H1 (cell line): ENCODE measurements at regions not wholly inside any gene's neighbourhood (a gene's known extent, or its start where the extent isn't known, plus 50 kb on each side); places are given as distances from the start of the nearest gene placed in this dataset.

ENCODE experiments used
- CTCF ChIA-PET: fragments of 300-600 bp; sonication (Branson Sonifier 250); formaldehyde crosslinking; loops from one replicate; lab custom pipeline; 2021; ENCODE audit not compliant: partially characterized antibody; lab: Charles Lee
- POLR2A ChIA-PET: fragments of 300-600 bp; sonication (Branson Sonifier 250); formaldehyde crosslinking; loops from one replicate; lab custom pipeline; 2021; ENCODE audit warnings: inconsistent platforms; ENCODE audit not compliant: partially characterized antibody; lab: Charles Lee
- DNase-seq, 2 experiments: peaks; one replicate each; pipeline versions ENCODE4 v3.0.0 to v3.0.0-alpha.2; 2010 to 2022; ENCODE audit warnings: low spot score in 2 of 2, low read depth in 1 of 2, mixed read lengths in 1 of 2
- FAIRE-seq: peaks from 2 replicates; lab custom pipeline; 2011; peaks lifted over from hg19 to GRCh38; lab: Jason Lieb, UNC
- H2AFZ ChIP-seq: 2 replicates; pipeline ENCODE4 v1.8.1; 2012; ENCODE audit warnings: low read length, inconsistent platforms
- H2AK5ac ChIP-seq: 2 replicates; pipeline ENCODE4 v1.6.1; 2013; ENCODE audit warnings: low read depth, low read length
- H2BK120ac ChIP-seq: replicated peaks from 2 replicates; pipeline ENCODE3; 2013; ENCODE audit warnings: low read depth, low read length, inconsistent platforms
- H2BK12ac ChIP-seq: 2 replicates; pipeline ENCODE4 v1.6.1; 2013; ENCODE audit warnings: low read depth, low read length
- H2BK15ac ChIP-seq: 2 replicates; pipeline ENCODE4 v1.6.1; 2013; ENCODE audit warnings: low read length
- H2BK20ac ChIP-seq: 2 replicates; pipeline ENCODE4 v1.6.1; 2013; ENCODE audit warnings: low read length
- H2BK5ac ChIP-seq: 2 replicates; pipeline ENCODE4 v1.6.1; 2013; ENCODE audit warnings: low read depth, low read length
- H3K14ac ChIP-seq: 2 replicates; pipeline ENCODE4 v1.6.1; 2013; ENCODE audit warnings: inconsistent platforms; ENCODE audit not compliant: insufficient read length
- H3K18ac ChIP-seq: 2 replicates; pipeline ENCODE4 v1.6.1; 2013; ENCODE audit warnings: low read length; ENCODE audit errors: extremely low read depth
- H3K23ac ChIP-seq: 2 replicates; pipeline ENCODE4 v1.6.1; 2013; ENCODE audit warnings: inconsistent platforms; ENCODE audit not compliant: insufficient read length
- H3K23me2 ChIP-seq: 2 replicates; pipeline ENCODE4 v1.6.1; 2013; ENCODE audit warnings: low read depth, low read length
- H3K27ac ChIP-seq: 2 replicates; pipeline ENCODE4 v1.6.1; 2011; ENCODE audit warnings: low read depth, low read length, inconsistent platforms
- H3K27me3 ChIP-seq, 4 experiments: replicated peaks in 1 of 4; 1 replicate in 1 of 4; 2 replicates in 3 of 4; pipeline versions ENCODE4 v1.6.1 to v1.8.1; 2011 to 2013; ENCODE audit warnings: low read length in 3 of 4, mild to moderate bottlenecking in 3 of 4, inconsistent platforms in 2 of 4, mixed read lengths in 2 of 4, moderate library complexity in 1 of 4; ENCODE audit not compliant: control insufficient read depth in 3 of 4, insufficient read depth in 3 of 4; ENCODE audit errors: extremely low read depth in 1 of 4
- H3K36me3 ChIP-seq, 4 experiments: 2 replicates each; pipeline versions ENCODE4 v1.6.1 to v1.8.1; 2011 to 2013; ENCODE audit warnings: mild to moderate bottlenecking in 4 of 4, low read length in 3 of 4, moderate library complexity in 2 of 4, control low read depth in 1 of 4, inconsistent platforms in 1 of 4; ENCODE audit not compliant: insufficient read depth in 4 of 4, control insufficient read depth in 2 of 4
- H3K4ac ChIP-seq: replicated peaks from 2 replicates; pipeline ENCODE3; 2013; ENCODE audit warnings: low read length, low read depth, mixed read lengths, inconsistent platforms; ENCODE audit not compliant: insufficient read length
- H3K4me1 ChIP-seq, 4 experiments: replicated peaks in 1 of 4; 1 replicate in 1 of 4; 2 replicates in 3 of 4; pipeline versions ENCODE4 v1.6.1 to v1.8.1; 2011 to 2013; ENCODE audit warnings: low read length in 3 of 4, inconsistent platforms in 2 of 4, mixed read lengths in 1 of 4; ENCODE audit not compliant: insufficient read depth in 4 of 4, control insufficient read depth in 3 of 4
- H3K4me2 ChIP-seq, 2 experiments: 2 replicates each; pipeline versions ENCODE4 v1.6.1 to v1.8.1; 2011 to 2013; ENCODE audit warnings: low read depth in 2 of 2, low read length in 2 of 2, control low read depth in 1 of 2, inconsistent platforms in 1 of 2, mild to moderate bottlenecking in 1 of 2; ENCODE audit not compliant: insufficient read depth in 1 of 2
- H3K4me3 ChIP-seq, 4 experiments: fragments of 200-600, 300-600 bp in 1 of 4; sonication (generic), shearing (Covaris generic), sonication (Bioruptor Twin) in 1 of 4; 2 replicates each; pipeline versions ENCODE4 v1.5.1 to v1.8.1; 2011 to 2016; ENCODE audit warnings: low read length in 4 of 4, low read depth in 3 of 4, control low read depth in 2 of 4, inconsistent platforms in 2 of 4, mild to moderate bottlenecking in 2 of 4, mixed read lengths in 1 of 4, moderate library complexity in 1 of 4; ENCODE audit not compliant: insufficient read depth in 2 of 4; ENCODE audit errors: extremely low read depth in 1 of 4
- H3K56ac ChIP-seq: replicated peaks from 2 replicates; pipeline ENCODE3; 2013; ENCODE audit warnings: low read depth, mild to moderate bottlenecking, mixed read lengths, low read length, inconsistent platforms; ENCODE audit not compliant: insufficient read length
- H3K79me1 ChIP-seq: 2 replicates; pipeline ENCODE4 v1.6.1; 2013; ENCODE audit warnings: low read depth, low read length, control low read depth
- H3K79me2 ChIP-seq, 2 experiments: 2 replicates each; pipeline versions ENCODE4 v1.6.1 to v1.8.1; 2012 to 2013; ENCODE audit warnings: low read length in 2 of 2, mild to moderate bottlenecking in 2 of 2, inconsistent platforms in 1 of 2; ENCODE audit not compliant: insufficient read depth in 2 of 2, control insufficient read depth in 1 of 2
- H3K9ac ChIP-seq, 4 experiments: replicated peaks in 1 of 4; 1 replicate in 1 of 4; 2 replicates in 3 of 4; pipeline versions ENCODE4 v1.6.1 to v1.8.1; 2011 to 2013; ENCODE audit warnings: low read depth in 3 of 4, low read length in 3 of 4, control low read depth in 2 of 4, mild to moderate bottlenecking in 2 of 4, moderate library complexity in 2 of 4, inconsistent platforms in 1 of 4; ENCODE audit errors: extremely low read depth in 1 of 4
- H3K9me3 ChIP-seq, 2 experiments: 2 replicates each; pipeline versions ENCODE4 v1.6.1 to v1.8.1; 2012 to 2013; ENCODE audit warnings: mild to moderate bottlenecking in 2 of 2, moderate library complexity in 2 of 2, control low read depth in 1 of 2, inconsistent platforms in 1 of 2, low read depth in 1 of 2, low read length in 1 of 2, mixed read lengths in 1 of 2; ENCODE audit not compliant: insufficient read depth in 2 of 2
- H4K20me1 ChIP-seq, 2 experiments: replicated peaks in 1 of 2; 2 replicates each; pipeline versions ENCODE3 to v1.8.1; 2011 to 2013; ENCODE audit warnings: inconsistent platforms in 2 of 2, low read length in 2 of 2, mild to moderate bottlenecking in 1 of 2; ENCODE audit not compliant: insufficient read depth in 2 of 2, control insufficient read depth in 1 of 2
- H4K5ac ChIP-seq: 2 replicates; pipeline ENCODE4 v1.6.1; 2013; ENCODE audit warnings: low read length, low read depth, mixed read lengths, inconsistent platforms; ENCODE audit not compliant: insufficient read length
- H4K8ac ChIP-seq: 2 replicates; pipeline ENCODE4 v1.8.0; 2013; ENCODE audit warnings: mild to moderate bottlenecking, moderate library complexity, low read length, inconsistent platforms; ENCODE audit not compliant: insufficient read depth; ENCODE audit errors: extremely low read depth
- H4K91ac ChIP-seq: replicated peaks from 2 replicates; pipeline ENCODE3; 2013; ENCODE audit warnings: low read length, mixed read lengths, inconsistent platforms; ENCODE audit not compliant: insufficient read length
- CHD2 ChIP-seq: IDR thresholded peaks from 2 replicates; pipeline ENCODE4 v1.6.1; 2012; ENCODE audit warnings: low read length, improper control_type of control experiment
- JUN ChIP-seq: IDR thresholded peaks from 2 replicates; pipeline ENCODE4 v1.6.1; 2011; ENCODE audit warnings: low read depth, mild to moderate bottlenecking, improper control_type of control experiment, low read length
- SP2 ChIP-seq: IDR thresholded peaks from 2 replicates; pipeline ENCODE4 v1.6.1; 2012; ENCODE audit warnings: mild to moderate bottlenecking, low read length, inconsistent platforms
- WGBS, 2 experiments: shearing (Covaris generic) in 1 of 2; methylation state at CpG; one replicate each; pipeline versions ENCODE4 v1.1.6 to v1.1.7; 2013 to 2015; ENCODE audit warnings: low lambda C conversion rate in 2 of 2, mixed read lengths in 2 of 2, inconsistent platforms in 1 of 2, low coverage in 1 of 2, missing lambda C conversion rate in 1 of 2; ENCODE audit not compliant: insufficient replicate concordance in 2 of 2, insufficient coverage in 1 of 2, insufficient read length in 1 of 2; ENCODE audit errors: extremely low coverage in 1 of 2, missing lambda C conversion rate in 1 of 2; 5-methylcytosine and 5-hydroxymethylcytosine counted together

DNA sequence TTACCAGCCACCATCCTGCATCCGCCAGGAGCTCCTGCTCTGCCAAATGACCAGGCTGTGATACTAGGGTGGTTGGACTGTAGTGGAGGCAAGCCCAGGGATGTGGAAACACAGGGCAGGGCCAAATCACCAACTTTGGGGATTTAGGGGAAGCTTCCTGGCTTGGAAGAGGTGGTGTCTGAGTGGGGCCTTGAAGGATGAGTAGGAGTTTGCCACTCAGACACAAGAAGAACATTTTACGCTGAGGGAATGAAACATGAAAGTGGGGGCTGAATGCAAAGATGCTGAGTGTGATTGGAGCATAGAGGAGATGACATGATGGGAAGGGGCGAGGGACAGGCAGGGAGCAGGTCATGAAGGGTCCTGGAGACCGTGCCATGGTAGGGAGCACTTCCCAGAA is 329.5 kb downstream of the RPS24 start:
- no peak overlapping the region for H3K4me2 ChIP-seq
- H2AFZ ChIP-seq, result no peak overlapping the region
- no peak overlapping the region for H3K9ac ChIP-seq
- no peak overlapping the region for H3K27ac ChIP-seq
- no peak overlapping the region for H2BK120ac ChIP-seq
- H3K79me1 ChIP-seq, result no peaks in the 10 kb centered on the region
- no peak overlapping the region for H4K5ac ChIP-seq
- no peaks in the 10 kb centered on the region for H4K20me1 ChIP-seq
- H4K8ac ChIP-seq, result no peak overlapping the region
- FAIRE-seq (no peak), DNase-seq (no peak)
- no peak overlapping the region for H3K56ac ChIP-seq
- H4K91ac ChIP-seq, result no peak overlapping the region
- no peak overlapping the region; the same call in 1 of the 2 replicates for H2BK15ac ChIP-seq
- no peaks in the 10 kb centered on the region for H3K23me2 ChIP-seq
- H3K14ac ChIP-seq, result no peak overlapping the region
- no peaks in the 10 kb centered on the region for H3K79me2 ChIP-seq
- 0 out of 2 replicates have a peak overlapping the region, but pooled peaks have one; percentile 35 for H2BK5ac ChIP-seq
- H2BK12ac ChIP-seq, result peak overlapping the region; percentile 60; the same call in 1 of the 2 replicates
- no peaks in the 10 kb centered on the region for H3K9me3 ChIP-seq
- peak overlapping the region; percentile 55; the same call in 1 of the 2 replicates for H2AK5ac ChIP-seq
- no peak overlapping the region for H3K4me3 ChIP-seq
- no peak overlapping the region for H2BK20ac ChIP-seq
- 80% methylated on average over 4 of the region's 4 CpGs; no CpG with 5 or more reads in 1 of the 2 experiments for WGBS, 2 experiments
- no peak overlapping the region for H3K23ac ChIP-seq
- H3K18ac ChIP-seq, result no peak overlapping the region
- no peaks in the 10 kb centered on the region for H3K36me3 ChIP-seq
- CTCF ChIA-PET, result interaction anchor here (1.5 to 1.7 kb wide), 4 partner anchors 11 to 103 kb away, joined by 4 to 7 read pairs (median 6); no protein-coding TSS in a partner anchor
- H3K4ac ChIP-seq, result no peak overlapping the region
- POLR2A ChIA-PET, result interaction anchor here (1.1 kb wide), 1 partner anchor 16 kb away, joined by 3 read pairs; no protein-coding TSS in a partner anchor
- no peaks in the 10 kb centered on the region for H3K27me3 ChIP-seq
- H3K4me1 ChIP-seq, result peaks cover 0 to 9% (median 4%) of the 10 kb centered on the region in 4 experiments; a peak in 5 of 7 replicates
- TF ChIP-seq JUN (no peak), CHD2 (no peak), SP2 (no peak)
